A673 (cell line): ENCODE measurements at regions not wholly inside any gene's neighbourhood (a gene's known extent, or its start where the extent isn't known, plus 50 kb on each side); places are given as distances from the start of the nearest gene placed in this dataset.

Experiments used
- EZH2 ChIP-seq: fragments of 200-600 bp; sonication (generic); IDR thresholded peaks from 2 replicates; pipeline ENCODE4 v1.6.1; 2017; ENCODE audit warnings: borderline replicate concordance, low read depth, mild to moderate bottlenecking, mixed read lengths, antibody characterized with exemption, low read length; ENCODE audit not compliant: poor library complexity, severe bottlenecking
- TF ChIP-seq, protein P1 (sequence below): fragments of 300-800, 200-600 bp; sonication (generic); conservative IDR thresholded peaks from 2 replicates; pipeline ENCODE4 v1.5.1; 2017; ENCODE audit warnings: low read depth, mild to moderate bottlenecking, antibody characterized with exemption, low read length, moderate library complexity, mixed read lengths

DNA sequence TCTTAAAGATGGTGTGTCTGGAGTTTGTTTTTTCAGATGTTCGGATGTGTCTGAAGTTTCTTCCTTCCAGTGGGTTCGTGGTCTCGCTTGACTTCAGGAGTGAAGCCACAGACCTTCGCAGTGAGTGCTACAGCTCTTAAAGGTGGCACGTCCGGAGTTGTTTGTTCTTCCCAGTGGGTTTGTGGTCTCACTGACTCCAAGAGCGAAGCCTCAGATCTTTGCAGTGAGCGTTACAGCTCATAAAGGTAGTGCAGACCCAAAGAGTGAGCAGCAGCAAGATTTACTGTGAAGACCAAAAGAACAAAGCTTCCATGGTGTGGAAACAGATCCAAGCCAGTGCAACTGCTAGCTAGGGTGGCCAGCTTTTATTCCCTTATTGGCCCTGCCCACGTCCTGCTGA is 1430.4 kb upstream of the B3GALT2 start:
- TF ChIP-seq, protein P1, sequence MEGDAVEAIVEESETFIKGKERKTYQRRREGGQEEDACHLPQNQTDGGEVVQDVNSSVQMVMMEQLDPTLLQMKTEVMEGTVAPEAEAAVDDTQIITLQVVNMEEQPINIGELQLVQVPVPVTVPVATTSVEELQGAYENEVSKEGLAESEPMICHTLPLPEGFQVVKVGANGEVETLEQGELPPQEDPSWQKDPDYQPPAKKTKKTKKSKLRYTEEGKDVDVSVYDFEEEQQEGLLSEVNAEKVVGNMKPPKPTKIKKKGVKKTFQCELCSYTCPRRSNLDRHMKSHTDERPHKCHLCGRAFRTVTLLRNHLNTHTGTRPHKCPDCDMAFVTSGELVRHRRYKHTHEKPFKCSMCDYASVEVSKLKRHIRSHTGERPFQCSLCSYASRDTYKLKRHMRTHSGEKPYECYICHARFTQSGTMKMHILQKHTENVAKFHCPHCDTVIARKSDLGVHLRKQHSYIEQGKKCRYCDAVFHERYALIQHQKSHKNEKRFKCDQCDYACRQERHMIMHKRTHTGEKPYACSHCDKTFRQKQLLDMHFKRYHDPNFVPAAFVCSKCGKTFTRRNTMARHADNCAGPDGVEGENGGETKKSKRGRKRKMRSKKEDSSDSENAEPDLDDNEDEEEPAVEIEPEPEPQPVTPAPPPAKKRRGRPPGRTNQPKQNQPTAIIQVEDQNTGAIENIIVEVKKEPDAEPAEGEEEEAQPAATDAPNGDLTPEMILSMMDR: no peak
- no peak for TF ChIP-seq EZH2
